Nephron (organoid): ENCODE measurements at regions not wholly inside any gene's neighbourhood (a gene's known extent, or its start where the extent isn't known, plus 50 kb on each side); places are given as distances from the start of the nearest gene placed in this dataset.
A peak's percentile ranks its signal among the peaks of the same experiment; 100 is the strongest.

ENCODE experiments used
- H3K27ac Mint-ChIP-seq, 3 experiments: 2 replicates each; pipeline ENCODE4 v1.8.0; 2020; ENCODE audit warnings: mixed read lengths in 3 of 3, mild to moderate bottlenecking in 2 of 3, moderate library complexity in 1 of 3
- H3K27me3 Mint-ChIP-seq: 2 replicates; pipeline ENCODE4 v1.8.0; 2021; ENCODE audit warnings: low read depth, mild to moderate bottlenecking, moderate library complexity, mixed read lengths
- H3K36me3 Mint-ChIP-seq: 2 replicates; pipeline ENCODE4 v1.8.0; 2020; ENCODE audit warnings: low read depth, mixed read lengths
- H3K4me1 Mint-ChIP-seq: 2 replicates; pipeline ENCODE4 v1.8.0; 2020; ENCODE audit warnings: mixed read lengths
- H3K4me3 Mint-ChIP-seq, 3 experiments: 2 replicates each; pipeline ENCODE4 v1.8.0; 2020; ENCODE audit warnings: mild to moderate bottlenecking in 3 of 3, mixed read lengths in 3 of 3, moderate library complexity in 2 of 3
- H3K9me3 Mint-ChIP-seq: 2 replicates; pipeline ENCODE4 v1.8.0; 2020; ENCODE audit warnings: mixed read lengths
- TF ChIP-seq, protein P1 (sequence below), 3 experiments: fragments of 200-600 bp; sonication (generic); IDR thresholded peaks; one replicate each; pipeline ENCODE4 v1.5.0; 2021; ENCODE audit warnings: antibody characterized with exemption in 3 of 3; ENCODE audit not compliant: unreplicated experiment in 3 of 3

DNA sequence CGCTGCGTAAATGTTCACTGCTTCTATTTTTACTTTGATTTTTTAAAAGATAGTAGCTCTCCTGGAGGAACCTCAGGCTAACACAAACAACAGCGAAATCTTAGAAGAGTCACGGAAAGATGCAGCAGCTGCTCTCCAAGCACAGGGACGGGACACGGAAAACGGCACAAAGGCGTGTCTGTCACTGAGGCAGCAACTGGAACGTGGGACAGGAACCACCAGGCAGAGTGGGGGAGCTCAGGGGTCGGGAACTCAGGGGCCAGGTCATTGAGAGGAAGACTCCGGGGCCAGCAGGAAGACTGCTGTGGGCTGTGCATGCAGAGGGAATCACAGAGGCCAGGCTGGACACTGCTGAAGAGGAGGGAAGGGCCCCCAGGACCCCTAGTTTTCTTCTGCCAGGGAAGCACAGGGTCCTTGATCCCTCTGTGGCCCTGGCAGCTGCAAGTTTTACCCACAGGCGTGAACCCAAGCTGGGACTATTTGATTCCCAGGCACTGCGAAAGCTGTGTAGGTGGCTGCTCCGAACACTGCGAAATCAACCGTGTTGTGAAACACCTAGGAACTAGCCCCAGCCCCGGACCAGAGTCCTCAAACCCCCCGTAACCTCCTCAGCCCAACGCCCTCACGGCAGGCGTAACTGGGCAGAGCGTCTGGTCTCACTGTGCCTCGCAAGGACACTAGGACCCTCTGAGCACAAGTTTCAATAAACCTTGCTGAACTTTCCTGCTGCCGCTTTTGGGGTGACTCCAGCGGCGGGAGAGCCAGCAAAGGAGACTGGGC lies 263.0 kb downstream of the EIPR1 start:
- Mint-ChIP-seq H3K27ac (peak overlapping the region in 2 of 3 experiments; percentile 18 to 32), H3K4me1 (peaks cover 36% of the 10 kb centered on the region), H3K9me3 (peaks cover 2% of the 10 kb centered on the region), H3K27me3 (no peaks in the 10 kb centered on the region), H3K36me3 (no peaks in the 10 kb centered on the region), H3K4me3 (no peak overlapping the region)
- TF ChIP-seq, protein P1, sequence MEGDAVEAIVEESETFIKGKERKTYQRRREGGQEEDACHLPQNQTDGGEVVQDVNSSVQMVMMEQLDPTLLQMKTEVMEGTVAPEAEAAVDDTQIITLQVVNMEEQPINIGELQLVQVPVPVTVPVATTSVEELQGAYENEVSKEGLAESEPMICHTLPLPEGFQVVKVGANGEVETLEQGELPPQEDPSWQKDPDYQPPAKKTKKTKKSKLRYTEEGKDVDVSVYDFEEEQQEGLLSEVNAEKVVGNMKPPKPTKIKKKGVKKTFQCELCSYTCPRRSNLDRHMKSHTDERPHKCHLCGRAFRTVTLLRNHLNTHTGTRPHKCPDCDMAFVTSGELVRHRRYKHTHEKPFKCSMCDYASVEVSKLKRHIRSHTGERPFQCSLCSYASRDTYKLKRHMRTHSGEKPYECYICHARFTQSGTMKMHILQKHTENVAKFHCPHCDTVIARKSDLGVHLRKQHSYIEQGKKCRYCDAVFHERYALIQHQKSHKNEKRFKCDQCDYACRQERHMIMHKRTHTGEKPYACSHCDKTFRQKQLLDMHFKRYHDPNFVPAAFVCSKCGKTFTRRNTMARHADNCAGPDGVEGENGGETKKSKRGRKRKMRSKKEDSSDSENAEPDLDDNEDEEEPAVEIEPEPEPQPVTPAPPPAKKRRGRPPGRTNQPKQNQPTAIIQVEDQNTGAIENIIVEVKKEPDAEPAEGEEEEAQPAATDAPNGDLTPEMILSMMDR (IDR thresholded peaks at IDR 0.05; ENCODE audit: unreplicated experiment in 3 of 3): no peak

DNA sequence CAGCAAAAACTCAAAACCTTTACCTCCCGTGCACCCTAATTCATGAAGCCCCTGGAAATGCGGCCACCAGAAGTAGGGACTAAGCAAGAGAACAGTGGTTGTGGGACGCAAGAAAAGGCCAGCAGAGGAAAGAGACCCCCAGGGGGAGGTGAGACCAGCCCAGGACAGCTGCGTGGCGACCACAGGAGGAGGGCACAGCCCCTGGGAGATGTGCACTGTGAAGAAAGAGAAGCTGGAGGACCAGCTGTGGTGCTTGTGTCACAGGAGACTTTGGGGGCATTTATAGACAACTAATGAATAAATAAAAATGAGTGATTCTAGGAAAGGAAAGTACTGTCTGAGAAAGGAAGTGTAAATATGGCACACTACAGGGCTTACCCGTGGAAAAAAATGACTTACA lies 263.8 kb downstream of the EIPR1 start:
- H3K9me3 Mint-ChIP-seq: no peaks in the 10 kb centered on the region

DNA sequence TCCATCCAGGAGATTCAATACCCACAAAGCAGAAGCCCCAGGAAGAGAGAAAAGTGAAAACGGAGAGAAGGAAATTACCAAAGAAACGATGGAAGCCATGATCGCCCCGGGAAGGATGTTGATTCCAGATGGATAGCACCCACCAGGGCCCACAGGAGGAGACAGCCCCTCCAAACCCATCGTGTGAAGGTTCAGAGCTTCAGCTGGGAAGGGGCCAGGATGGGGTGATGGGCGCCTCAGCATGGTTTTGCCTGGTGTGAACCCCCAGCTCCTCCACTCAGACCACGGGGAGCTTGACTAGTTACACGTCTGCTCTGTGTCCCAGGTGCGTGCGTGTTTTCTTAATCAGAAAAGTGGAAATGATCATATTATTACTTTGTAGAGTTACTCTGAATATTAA lies 264.5 kb downstream of the EIPR1 start:
- TF ChIP-seq, protein P1 (IDR thresholded peaks at IDR 0.05; ENCODE audit: unreplicated experiment in 3 of 3): no peak
- Mint-ChIP-seq H3K27ac (no peak overlapping the region), H3K27me3 (no peaks in the 10 kb centered on the region), H3K36me3 (no peaks in the 10 kb centered on the region), H3K9me3 (no peaks in the 10 kb centered on the region), H3K4me3 (no peak overlapping the region), H3K4me1 (peaks cover 36% of the 10 kb centered on the region)

More for the DNA sequence above, 263.8 kb downstream of the EIPR1 start:
- no peaks in the 10 kb centered on the region for H3K27me3 Mint-ChIP-seq
- H3K4me3 Mint-ChIP-seq: no peak overlapping the region
- no peaks in the 10 kb centered on the region for H3K36me3 Mint-ChIP-seq
- peak overlapping the region in 1 of 3 experiments; percentile 59 for H3K27ac Mint-ChIP-seq
- TF ChIP-seq, protein P1 (IDR thresholded peaks at IDR 0.05; ENCODE audit: unreplicated experiment in 3 of 3): no peak
- peaks cover 36% of the 10 kb centered on the region for H3K4me1 Mint-ChIP-seq

DNA sequence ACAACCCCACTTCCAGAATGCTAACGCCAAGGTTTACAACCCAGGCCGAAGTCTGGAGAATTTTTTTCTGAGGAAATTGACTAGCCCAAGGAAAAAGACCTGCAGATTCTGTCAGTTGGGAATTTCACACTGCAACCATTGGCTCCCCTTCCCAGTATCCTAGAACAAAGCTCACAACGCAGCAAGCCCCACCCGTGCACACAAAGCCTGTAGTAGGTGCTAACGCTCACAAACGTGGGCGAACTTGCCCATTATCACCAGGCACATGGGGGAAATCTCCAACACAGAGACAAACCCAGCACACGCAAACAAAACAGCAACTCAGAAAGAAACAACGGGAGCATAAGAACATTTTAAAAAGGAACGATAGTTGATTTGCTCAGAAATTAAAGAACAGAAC lies 265.1 kb downstream of the EIPR1 start:
- peaks cover 30% of the 10 kb centered on the region for H3K4me1 Mint-ChIP-seq
- H3K4me3 Mint-ChIP-seq: no peak overlapping the region
- H3K9me3 Mint-ChIP-seq: no peaks in the 10 kb centered on the region
- H3K27ac Mint-ChIP-seq: no peak overlapping the region
- no peaks in the 10 kb centered on the region for H3K36me3 Mint-ChIP-seq
- H3K27me3 Mint-ChIP-seq: no peaks in the 10 kb centered on the region
- TF ChIP-seq, protein P1 (IDR thresholded peaks at IDR 0.05; ENCODE audit: unreplicated experiment in 3 of 3): no peak

DNA sequence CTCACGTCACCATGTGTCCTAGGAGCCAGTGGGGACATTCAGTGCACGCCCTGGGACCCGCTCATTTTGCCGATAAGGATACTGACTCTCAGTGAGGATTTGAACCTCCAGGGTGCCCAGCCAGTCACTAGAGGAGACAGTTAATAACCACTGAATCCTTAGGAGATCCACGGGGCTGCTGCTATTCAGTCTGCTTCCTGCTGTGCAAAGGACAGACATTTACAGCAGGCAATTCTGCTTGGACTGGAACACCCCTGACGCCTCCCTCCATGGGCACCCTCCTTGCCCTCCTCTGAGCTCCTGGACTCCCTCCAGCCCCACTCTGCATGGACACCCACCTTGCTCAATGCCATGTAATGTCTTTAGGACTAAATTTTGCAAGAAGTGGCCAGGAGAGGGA lies 265.5 kb downstream of the EIPR1 start:
- H3K9me3 Mint-ChIP-seq: no peaks in the 10 kb centered on the region
- H3K4me1 Mint-ChIP-seq: peaks cover 27% of the 10 kb centered on the region
- TF ChIP-seq, protein P1 (IDR thresholded peaks at IDR 0.05; ENCODE audit: unreplicated experiment in 3 of 3): no peak
- no peak overlapping the region for H3K27ac Mint-ChIP-seq
- no peak overlapping the region for H3K4me3 Mint-ChIP-seq
- H3K27me3 Mint-ChIP-seq: no peaks in the 10 kb centered on the region
- no peaks in the 10 kb centered on the region for H3K36me3 Mint-ChIP-seq
